ENCODE measurements at regions not wholly inside any gene's neighbourhood (a gene's known extent, or its start where the extent isn't known, plus 50 kb on each side); places are given as distances from the start of the nearest gene placed in this dataset.

DNA sequence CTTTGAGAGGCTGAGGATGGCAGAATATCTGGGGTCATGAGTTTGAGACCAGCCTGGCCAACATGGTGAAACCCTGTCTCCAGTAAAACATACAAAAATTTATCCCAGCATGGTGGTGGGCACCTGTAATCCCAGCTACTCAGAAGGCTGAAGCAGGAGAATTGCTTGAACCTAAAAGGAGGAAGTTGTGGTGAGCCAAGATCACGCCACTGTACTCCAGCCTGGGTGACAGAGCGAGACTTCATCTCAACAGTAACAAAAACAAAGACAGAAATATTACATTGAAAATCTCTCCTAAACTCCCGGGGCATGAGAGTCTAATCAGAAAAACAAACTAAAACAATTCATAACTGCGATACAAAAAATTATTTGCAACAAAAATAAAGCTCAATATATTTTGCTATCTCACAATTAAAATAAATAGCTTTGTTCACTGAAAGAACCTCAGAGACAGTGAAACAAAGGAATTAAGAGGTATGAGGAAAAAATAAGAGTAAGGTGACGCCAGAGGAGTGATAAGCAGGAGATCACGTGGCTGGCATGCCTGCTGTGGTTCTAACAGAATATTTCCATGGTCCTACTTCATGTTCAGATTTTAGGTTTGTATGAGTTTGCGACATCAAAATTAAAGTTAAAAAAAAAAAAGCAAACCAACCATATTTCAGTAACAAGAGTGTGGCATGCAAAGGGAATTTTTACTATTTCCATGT is 527.7 kb upstream of the POM121L12 start:
- TF ChIP-seq, protein P1, sequence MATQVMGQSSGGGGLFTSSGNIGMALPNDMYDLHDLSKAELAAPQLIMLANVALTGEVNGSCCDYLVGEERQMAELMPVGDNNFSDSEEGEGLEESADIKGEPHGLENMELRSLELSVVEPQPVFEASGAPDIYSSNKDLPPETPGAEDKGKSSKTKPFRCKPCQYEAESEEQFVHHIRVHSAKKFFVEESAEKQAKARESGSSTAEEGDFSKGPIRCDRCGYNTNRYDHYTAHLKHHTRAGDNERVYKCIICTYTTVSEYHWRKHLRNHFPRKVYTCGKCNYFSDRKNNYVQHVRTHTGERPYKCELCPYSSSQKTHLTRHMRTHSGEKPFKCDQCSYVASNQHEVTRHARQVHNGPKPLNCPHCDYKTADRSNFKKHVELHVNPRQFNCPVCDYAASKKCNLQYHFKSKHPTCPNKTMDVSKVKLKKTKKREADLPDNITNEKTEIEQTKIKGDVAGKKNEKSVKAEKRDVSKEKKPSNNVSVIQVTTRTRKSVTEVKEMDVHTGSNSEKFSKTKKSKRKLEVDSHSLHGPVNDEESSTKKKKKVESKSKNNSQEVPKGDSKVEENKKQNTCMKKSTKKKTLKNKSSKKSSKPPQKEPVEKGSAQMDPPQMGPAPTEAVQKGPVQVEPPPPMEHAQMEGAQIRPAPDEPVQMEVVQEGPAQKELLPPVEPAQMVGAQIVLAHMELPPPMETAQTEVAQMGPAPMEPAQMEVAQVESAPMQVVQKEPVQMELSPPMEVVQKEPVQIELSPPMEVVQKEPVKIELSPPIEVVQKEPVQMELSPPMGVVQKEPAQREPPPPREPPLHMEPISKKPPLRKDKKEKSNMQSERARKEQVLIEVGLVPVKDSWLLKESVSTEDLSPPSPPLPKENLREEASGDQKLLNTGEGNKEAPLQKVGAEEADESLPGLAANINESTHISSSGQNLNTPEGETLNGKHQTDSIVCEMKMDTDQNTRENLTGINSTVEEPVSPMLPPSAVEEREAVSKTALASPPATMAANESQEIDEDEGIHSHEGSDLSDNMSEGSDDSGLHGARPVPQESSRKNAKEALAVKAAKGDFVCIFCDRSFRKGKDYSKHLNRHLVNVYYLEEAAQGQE (IDR thresholded peaks at IDR 0.05; ENCODE audit: low read depth) = no peak
- TF ChIP-seq TAF1 (IDR thresholded peaks at IDR 0.05; ENCODE audit: low read depth) (no peak), NFIC (IDR thresholded peaks at IDR 0.05) (no peak), TCF12 (IDR thresholded peaks at IDR 0.05; ENCODE audit: low read depth) (no peak), EP300 (IDR thresholded peaks at IDR 0.05; ENCODE audit: borderline replicate concordance) (no peak), CEBPB (IDR thresholded peaks at IDR 0.05) (no peak), TEAD4 (IDR thresholded peaks at IDR 0.05) (no peak), RAD21 (IDR thresholded peaks at IDR 0.05; ENCODE audit: low read depth) (no peak), CREB1 (IDR thresholded peaks at IDR 0.05; ENCODE audit: low read depth) (no peak), YY1 (IDR thresholded peaks at IDR 0.05; ENCODE audit: low read depth) (no peak), FOXM1 (IDR thresholded peaks at IDR 0.05; ENCODE audit: borderline replicate concordance, low read depth) (no peak)
- TF ChIP-seq, protein P2, sequence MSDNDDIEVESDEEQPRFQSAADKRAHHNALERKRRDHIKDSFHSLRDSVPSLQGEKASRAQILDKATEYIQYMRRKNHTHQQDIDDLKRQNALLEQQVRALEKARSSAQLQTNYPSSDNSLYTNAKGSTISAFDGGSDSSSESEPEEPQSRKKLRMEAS (IDR thresholded peaks at IDR 0.05) = no peak

Data from Ishikawa (cell line).